ENCODE measurements at regions not wholly inside any gene's neighbourhood (a gene's known extent, or its start where the extent isn't known, plus 50 kb on each side); places are given as distances from the start of the nearest gene placed in this dataset.

- no peak for DNase-seq
These were observed 77.8 kb upstream of the STK17B start for GRCh38 chr2:196249171-196249570.

GRCh38 chr2:196249860-196250259 is 78.5 kb upstream of the STK17B start:
- DNase-seq = peak; percentile 50

- no peak for DNase-seq
These were observed 79.8 kb upstream of the STK17B start for GRCh38 chr2:196251132-196251531.

GRCh38 chr2:196252408-196253115 is 81.2 kb upstream of the STK17B start:
- no peak for DNase-seq

- no peak for DNase-seq
These were observed 81.7 kb upstream of the STK17B start for GRCh38 chr2:196253116-196253480.

- DNase-seq = no peak
These were observed 85.2 kb upstream of the STK17B start for GRCh38 chr2:196256585-196256984.

- no peak for DNase-seq
These were observed 85.7 kb upstream of the STK17B start for GRCh38 chr2:196257086-196257485.

- no peak for DNase-seq
These were observed 87.0 kb upstream of the STK17B start for GRCh38 chr2:196258407-196258806.

GRCh38 chr2:196259507-196260481 is 88.4 kb upstream of the STK17B start:
- DNase-seq = peak; percentile 74

GRCh38 chr2:196260546-196260945 is 89.2 kb upstream of the STK17B start:
- DNase-seq = no peak

GRCh38 chr2:196262606-196263005 is 91.2 kb upstream of the STK17B start:
- DNase-seq = no peak

- DNase-seq = peak; percentile 65
These were observed 91.9 kb upstream of the STK17B start for GRCh38 chr2:196263181-196263747.

- no peak for DNase-seq
These were observed 95.0 kb upstream of the STK17B start for GRCh38 chr2:196266351-196266750.

- DNase-seq = peak; percentile 91
These were observed 95.5 kb upstream of the STK17B start for GRCh38 chr2:196266855-196267254.

- no peak for DNase-seq
These were observed 96.6 kb upstream of the STK17B start for GRCh38 chr2:196268025-196268424.

GRCh38 chr2:196268538-196269338 is 97.4 kb upstream of the STK17B start:
- DNase-seq = no peak

- DNase-seq = no peak
These were observed 100.4 kb upstream of the STK17B start for GRCh38 chr2:196271795-196272194.

GRCh38 chr2:196274387-196274809 is 103.0 kb upstream of the STK17B start:
- peak; percentile 74 for DNase-seq

GRCh38 chr2:196275646-196276352 is 104.4 kb upstream of the STK17B start:
- peak; percentile 71 for DNase-seq

- DNase-seq = no peak
These were observed 105.0 kb upstream of the STK17B start for GRCh38 chr2:196276421-196276820.

GRCh38 chr2:196277002-196277401 is 105.6 kb upstream of the STK17B start:
- DNase-seq = peak; percentile 66

- peak; percentile 92 for DNase-seq
These were observed 107.1 kb upstream of the STK17B start for GRCh38 chr2:196278491-196278911.
